ENCODE measurements at regions not wholly inside any gene's neighbourhood (a gene's known extent, or its start where the extent isn't known, plus 50 kb on each side); places are given as distances from the start of the nearest gene placed in this dataset.
A peak's percentile ranks its signal among the peaks of the same experiment; 100 is the strongest.
"Not testable (repeated sequence)": the region's sequence is repeated elsewhere in the genome, so short reads cannot be mapped to it uniquely, and the experiment has no call there.

DNA sequence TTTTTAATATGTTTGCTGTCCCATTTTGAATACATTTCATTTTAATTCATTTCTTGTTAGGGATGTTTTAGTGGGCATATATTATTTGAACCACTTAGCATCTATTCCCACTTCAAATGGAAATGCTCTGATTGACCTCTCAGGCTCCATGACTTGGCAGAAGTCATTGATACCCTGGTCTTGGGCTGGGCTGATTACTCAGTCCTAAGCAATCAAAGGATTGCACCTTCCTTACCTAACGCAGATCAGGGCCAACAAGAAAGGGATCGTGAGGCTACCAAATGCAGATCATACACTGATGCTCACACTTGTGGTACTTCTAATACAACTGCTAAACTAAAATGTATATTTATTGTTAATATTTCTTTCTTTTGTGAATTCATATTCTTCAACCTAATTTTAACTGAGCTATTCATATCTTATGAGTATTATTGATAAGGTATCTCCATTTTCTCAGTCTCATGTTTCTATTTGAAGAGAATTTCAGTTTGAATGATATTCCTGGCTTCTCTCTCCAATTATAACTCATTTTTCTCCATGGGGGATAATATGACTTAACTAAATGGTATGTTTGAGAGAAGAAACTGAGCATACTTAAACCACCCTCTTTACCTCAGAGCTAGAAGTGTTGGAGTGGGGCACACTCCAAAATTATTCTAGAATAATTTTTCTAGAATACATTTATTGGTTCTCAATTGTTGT, 615.5 kb upstream of the ADAMTS5 start:
- no peak for DNase-seq

- no peak for DNase-seq
Observed at GRCh38 chr21:27581168-27581567, 614.3 kb upstream of the ADAMTS5 start.

DNA sequence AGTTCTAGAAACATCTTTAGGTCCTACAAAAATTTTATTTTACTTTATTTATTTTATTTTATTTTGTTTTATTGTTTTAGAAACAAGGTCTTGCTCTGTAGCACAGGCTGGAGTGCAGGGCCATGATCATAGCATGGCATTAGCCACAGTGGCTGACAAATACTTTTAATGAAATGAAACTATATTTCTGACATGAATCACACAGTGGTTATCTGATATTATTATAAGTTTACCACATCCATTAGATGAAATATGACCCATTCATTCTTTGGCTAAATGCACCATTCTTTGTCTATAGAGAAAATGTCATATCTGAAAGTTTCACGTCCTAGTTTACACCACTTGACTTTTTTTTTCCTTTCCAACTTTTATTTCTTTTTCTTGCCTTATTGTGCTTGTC, 613.4 kb upstream of the ADAMTS5 start:
- no peak for DNase-seq

DNA sequence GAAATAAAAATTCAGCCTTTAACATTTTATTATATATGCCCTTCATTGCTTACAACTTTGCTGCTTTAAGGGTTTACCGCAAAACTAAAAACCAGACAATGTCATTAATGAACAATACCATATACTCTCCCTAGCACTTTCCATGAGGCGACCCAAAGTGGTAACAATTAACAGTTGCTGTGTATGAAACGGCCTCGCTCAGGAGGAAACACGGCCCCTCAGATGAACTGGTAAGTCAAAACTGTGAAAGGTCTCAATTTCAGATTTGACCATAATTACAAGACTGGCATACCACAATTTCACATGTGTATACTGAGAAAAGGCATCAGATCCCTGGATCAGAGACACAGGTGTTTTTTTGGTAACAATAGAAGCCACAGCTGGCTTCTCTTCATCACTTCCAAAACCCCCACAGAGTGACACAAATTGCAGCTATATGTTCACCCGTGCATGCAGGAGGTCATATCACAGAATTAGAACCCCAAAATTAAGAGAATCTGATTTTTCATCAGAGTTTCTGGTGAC, 611.9 kb upstream of the ADAMTS5 start:
- no peak for DNase-seq

- peak; percentile 39 for DNase-seq
Observed at GRCh38 chr21:27572696-27573095, 605.8 kb upstream of the ADAMTS5 start.

DNA sequence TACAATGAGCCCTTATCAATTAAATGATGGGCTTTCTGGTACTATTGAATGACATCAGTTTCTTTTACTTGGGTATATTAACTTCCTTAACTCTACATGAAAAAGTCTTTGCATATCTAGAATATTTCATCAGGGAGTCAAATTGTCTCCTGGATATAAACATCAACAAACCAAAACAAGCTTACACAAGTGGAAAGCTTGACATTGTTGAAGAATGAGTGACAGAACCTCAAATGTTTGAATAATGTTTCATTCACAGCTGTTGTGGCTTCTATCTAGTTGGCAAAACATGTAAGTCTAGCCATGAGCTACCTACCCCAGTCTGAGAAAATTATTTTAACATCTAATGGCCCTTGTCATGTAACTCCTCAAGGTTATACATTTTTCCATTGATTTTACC, 604.8 kb upstream of the ADAMTS5 start:
- no peak for DNase-seq

DNA sequence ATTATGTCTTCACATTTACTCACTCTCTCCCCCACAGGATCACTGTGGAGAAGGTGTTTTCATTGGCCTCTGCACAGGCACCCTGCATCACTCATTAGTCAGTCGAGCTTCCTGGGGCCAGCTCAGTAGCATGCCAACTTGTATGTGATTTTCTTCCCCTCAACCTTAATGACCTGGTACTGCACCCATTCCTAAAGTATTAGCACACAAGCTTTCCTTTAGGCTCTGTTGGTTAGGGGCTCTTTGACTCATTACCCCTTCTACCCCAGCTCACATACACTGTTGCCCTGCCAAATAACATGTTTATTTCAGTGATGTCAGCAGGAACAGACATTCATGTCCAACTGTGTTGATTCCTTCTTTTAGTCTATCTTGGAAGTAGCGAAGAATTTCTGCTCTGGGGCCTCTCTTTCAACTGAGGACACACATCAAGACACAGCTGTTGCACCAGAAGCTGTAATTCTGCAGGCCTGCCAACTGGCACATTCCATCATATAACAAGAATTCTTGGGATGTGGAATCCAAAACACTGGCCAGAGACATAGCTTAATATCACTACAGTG, 603.5 kb upstream of the ADAMTS5 start:
- peak; percentile 46 for DNase-seq

DNA sequence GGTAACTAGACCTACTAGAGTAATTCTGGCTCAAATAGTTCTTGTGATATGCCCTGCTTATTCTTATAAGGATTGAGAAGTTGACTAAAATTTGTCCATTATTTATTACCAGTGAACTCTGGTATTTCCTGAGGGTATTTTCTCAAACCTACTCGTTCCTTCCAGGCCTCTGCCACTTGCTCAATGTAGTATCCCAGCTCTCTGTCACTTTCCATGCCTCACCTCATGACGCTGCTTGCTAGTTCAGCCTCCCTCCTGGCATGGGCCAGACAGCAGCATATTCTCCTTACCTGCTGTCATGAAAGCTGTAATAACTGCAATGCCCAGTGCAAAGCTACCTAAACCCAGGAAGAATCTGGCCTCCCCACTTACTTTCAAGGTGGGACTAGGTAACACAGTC, 602.9 kb upstream of the ADAMTS5 start:
- no peak for DNase-seq

GRCh38 chr21:27569091-27569490, 602.2 kb upstream of the ADAMTS5 start:
- no peak for DNase-seq

GRCh38 chr21:27567381-27567780, 600.5 kb upstream of the ADAMTS5 start:
- no peak for DNase-seq

DNA sequence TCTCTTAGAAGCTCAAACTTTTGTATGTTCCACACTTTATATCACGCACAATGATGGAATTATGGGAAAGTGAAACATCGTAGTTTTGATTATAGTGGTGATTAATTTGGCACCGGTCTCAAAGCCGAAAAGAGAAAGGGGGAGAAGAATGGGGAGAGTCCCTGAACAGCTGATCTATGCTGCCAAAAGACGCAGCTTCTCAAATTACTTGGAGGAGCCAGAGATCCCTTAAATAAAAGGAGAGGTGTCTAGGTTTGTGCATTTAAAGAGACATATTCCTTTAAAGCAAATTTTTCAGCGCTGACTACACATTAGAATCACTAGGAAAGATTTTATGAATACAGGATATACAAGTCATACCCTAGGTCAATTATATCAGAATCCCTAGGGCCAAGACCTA, 599.6 kb upstream of the ADAMTS5 start:
- DNase-seq = no peak

GRCh38 chr21:27565364-27565763, 598.5 kb upstream of the ADAMTS5 start:
- no peak for DNase-seq

- DNase-seq = no peak
Observed at GRCh38 chr21:27564684-27565301, 597.9 kb upstream of the ADAMTS5 start.

- no peak for DNase-seq
Observed at GRCh38 chr21:27562303-27562702, 595.4 kb upstream of the ADAMTS5 start.

GRCh38 chr21:27561116-27561515, 594.2 kb upstream of the ADAMTS5 start:
- no peak for DNase-seq

DNA sequence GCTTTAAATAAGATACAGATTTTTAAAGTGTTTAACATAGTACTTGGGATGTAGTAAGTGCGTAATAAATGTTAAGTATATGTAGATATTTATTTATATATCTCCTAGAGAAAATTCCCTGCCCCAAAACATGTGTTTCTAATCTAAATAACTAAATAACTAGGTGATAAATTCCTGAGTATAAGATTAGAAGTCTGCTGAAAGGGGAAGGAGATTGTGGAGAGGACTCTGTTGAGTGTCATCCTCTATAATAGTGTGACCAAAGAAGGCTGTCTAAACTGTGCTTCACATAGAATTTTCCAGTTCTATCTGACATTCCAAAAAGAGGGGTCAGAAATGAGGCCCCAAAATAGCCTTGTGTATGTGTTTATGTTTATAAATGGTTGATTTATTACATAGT, 590.5 kb upstream of the ADAMTS5 start:
- DNase-seq = no peak

DNA sequence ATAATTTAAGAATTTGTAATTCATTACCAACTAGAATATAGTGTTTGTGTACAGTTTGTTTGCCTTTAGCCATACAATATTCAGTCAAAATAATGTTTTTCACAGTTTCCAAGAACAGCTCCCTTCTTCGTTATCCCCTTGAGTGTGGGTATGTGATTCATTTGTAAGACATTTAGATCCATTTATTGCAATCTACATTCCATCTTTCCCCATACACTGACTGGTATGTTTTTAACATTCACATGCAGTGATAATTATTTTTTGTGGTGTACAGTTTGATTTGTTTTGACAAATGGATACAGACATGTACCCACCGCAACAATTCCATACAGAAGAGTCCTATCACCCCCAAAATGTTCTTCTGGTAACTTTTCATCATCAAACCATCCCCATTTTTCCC, 589.1 kb upstream of the ADAMTS5 start:
- DNase-seq = no peak

DNA sequence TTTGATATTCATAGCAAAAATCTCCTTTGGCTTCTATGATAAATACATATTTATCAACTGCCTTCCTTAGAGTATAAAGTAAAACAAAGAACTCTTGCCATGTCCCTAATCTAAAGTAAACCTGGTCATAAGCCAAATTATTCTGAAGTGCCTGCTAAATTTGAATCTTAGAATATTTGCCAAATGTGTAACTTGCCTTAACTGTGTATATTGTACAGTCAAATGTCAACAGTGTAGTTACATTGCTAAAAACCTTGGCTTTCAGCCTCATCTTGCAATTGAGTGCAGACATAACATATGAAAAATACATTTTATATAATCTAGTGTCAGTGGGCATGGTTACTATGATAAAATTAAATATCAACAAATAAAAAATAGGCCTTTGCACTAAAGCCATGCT, 583.4 kb upstream of the ADAMTS5 start:
- no peak for DNase-seq

DNA sequence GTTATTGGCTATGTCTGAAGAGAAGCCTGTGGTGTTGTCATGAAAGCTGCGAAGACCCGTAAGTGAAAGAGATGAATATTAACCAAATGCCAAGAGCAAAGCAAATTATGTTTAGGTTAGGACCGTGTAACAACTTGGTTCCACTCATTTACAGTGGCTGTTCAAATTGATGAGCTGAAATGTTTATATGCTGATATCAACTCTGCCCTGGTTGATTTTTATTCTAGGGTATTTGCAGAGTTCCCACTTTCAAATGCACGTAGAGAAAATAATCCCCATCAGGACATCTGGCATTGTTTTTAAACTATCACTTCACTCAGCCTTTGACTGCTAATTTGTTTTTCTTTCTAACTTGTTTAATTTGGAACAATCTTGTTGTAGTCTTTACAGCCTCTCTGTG, 581.6 kb upstream of the ADAMTS5 start:
- no peak for DNase-seq

- no peak for DNase-seq
Observed at GRCh38 chr21:27545754-27546349, 579.0 kb upstream of the ADAMTS5 start.

DNA sequence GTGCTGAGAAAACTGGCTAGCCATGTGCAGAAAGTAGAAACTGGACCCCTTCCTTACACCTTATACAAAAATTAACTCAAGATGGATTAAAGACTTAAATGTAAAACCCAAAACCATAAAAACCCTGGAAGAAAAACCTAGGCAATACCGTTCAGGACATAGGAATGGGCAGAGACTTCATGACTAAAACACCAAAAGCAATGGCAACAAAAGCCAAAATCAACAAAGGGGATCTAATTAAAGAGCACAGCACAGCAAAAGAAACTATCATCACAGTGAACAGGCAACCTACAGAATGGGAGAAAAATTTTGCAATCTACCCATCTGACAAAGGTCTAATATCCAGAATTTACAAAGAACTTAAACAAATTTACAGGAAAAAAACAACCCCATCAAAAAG, 575.2 kb upstream of the ADAMTS5 start:
- not testable (repeated sequence) for DNase-seq

DNA sequence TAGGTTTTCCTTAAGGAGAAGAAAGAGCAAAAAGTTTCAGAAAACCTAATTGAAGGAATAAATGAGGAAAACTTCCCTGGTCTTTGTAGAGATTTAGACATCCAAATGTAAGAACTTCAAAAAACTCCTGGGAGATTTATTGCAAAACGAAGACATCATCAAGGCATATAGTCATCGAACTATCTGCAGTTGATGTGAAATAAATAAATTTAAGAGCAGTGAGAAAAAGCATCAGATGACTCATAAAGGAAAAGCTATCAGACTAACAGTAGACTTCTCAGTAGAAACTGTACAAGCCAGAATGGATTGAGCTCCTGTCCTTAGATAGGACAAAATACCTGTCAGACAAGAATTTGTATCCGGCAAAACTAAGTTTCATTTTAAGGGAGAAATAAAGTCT, 569.4 kb upstream of the ADAMTS5 start:
- DNase-seq = no peak

DNA sequence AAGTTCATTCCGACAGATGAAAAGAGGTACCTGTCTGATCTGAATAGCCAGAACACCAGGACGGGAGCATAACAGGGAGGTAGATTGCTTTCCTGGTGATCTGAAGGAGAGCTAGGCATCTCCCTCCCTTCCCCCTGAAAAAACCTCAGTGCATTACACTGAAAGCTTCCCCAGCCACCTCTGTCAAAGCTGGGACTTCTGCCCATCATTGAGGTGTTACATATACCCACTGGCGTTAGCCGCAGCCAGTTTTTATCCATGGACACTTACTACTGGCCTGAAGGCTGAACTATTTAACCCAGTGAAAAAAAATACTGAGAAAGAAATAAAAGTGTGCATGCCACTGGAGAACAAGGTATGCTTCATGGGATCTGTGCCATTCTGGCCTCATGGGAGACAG, 568.3 kb upstream of the ADAMTS5 start:
- DNase-seq = no peak

- DNase-seq = no peak
Observed at GRCh38 chr21:27534206-27534605, 567.3 kb upstream of the ADAMTS5 start.

All from amniotic stem cell (primary cell).